HL-60 (cell line): ENCODE measurements at regions not wholly inside any gene's neighbourhood (a gene's known extent, or its start where the extent isn't known, plus 50 kb on each side); places are given as distances from the start of the nearest gene placed in this dataset.

Experiments used
- DNase-seq, 2 experiments: peaks; one replicate each; pipeline ENCODE4 v3.0.0-alpha.2; 2010 to 2020; ENCODE audit warnings: low read depth in 1 of 2, low spot score in 1 of 2
- H3K27ac ChIP-seq: fragments of 250-450 bp; sonication (Bioruptor Pico); replicated peaks from 2 replicates; pipeline ENCODE4 v1.5.1; 2020; ENCODE audit warnings: mild to moderate bottlenecking, moderate library complexity
- H3K27me3 ChIP-seq: fragments of 250-450 bp; sonication (Bioruptor Pico); 2 replicates; pipeline ENCODE4 v1.5.1; 2021; ENCODE audit warnings: mild to moderate bottlenecking, moderate library complexity; ENCODE audit not compliant: insufficient read depth, poor library complexity, severe bottlenecking
- H3K4me3 ChIP-seq: replicated peaks from 2 replicates; pipeline ENCODE4 v1.5.1; 2011; ENCODE audit warnings: mild to moderate bottlenecking, control low read depth, low read length; ENCODE audit not compliant: insufficient read depth
- CTCF ChIP-seq: IDR thresholded peaks from one replicate; pipeline ENCODE4 v1.5.1; 2011; ENCODE audit warnings: low read length, control low read depth, inconsistent platforms; ENCODE audit not compliant: insufficient read depth
- GABPA ChIP-seq: IDR thresholded peaks from 2 replicates; pipeline ENCODE4 v1.6.1; 2012; ENCODE audit warnings: low read depth
- POLR2AphosphoS5 ChIP-seq: IDR thresholded peaks from 2 replicates; pipeline ENCODE4 v1.6.1; 2012; ENCODE audit warnings: low read depth
- REST ChIP-seq: IDR thresholded peaks from 2 replicates; pipeline ENCODE4 v1.6.1; 2012; ENCODE audit warnings: low read depth; ENCODE audit not compliant: insufficient replicate concordance
- SPI1 ChIP-seq: IDR thresholded peaks from 2 replicates; pipeline ENCODE4 v1.6.1; 2012; ENCODE audit warnings: low read depth, mild to moderate bottlenecking, borderline replicate concordance

GRCh38 chr9:758146-758545 lies 83.4 kb upstream of the DMRT1 start:
- peak in 1 of 2 experiments; percentile 36 for DNase-seq
- Histone ChIP-seq H3K4me3 (no peak overlapping the region), H3K27me3 (no peaks in the 10 kb centered on the region), H3K27ac (no peak overlapping the region)
- TF ChIP-seq POLR2AphosphoS5: no peak
- TF ChIP-seq CTCF: no peak
- TF ChIP-seq REST: no peak
- no peak for TF ChIP-seq GABPA
- TF ChIP-seq SPI1: no peak

- no peaks in the 10 kb centered on the region for H3K27me3 ChIP-seq
- H3K27ac ChIP-seq: no peak overlapping the region
- H3K4me3 ChIP-seq: no peak overlapping the region
- DNase-seq: no peak
- TF ChIP-seq REST: no peak
- TF ChIP-seq SPI1: no peak
- TF ChIP-seq CTCF: no peak
- no peak for TF ChIP-seq GABPA
- TF ChIP-seq POLR2AphosphoS5: no peak
Measured at GRCh38 chr9:759541-759940, 82.0 kb upstream of the DMRT1 start.

- Histone ChIP-seq H3K27me3 (no peaks in the 10 kb centered on the region), H3K4me3 (no peak overlapping the region), H3K27ac (no peak overlapping the region)
- no peak for DNase-seq
- TF ChIP-seq REST (no peak), SPI1 (no peak), CTCF (no peak), GABPA (no peak), POLR2AphosphoS5 (no peak)
Measured at GRCh38 chr9:759983-760736, 81.3 kb upstream of the DMRT1 start.
